ENCODE measurements at regions not wholly inside any gene's neighbourhood (a gene's known extent, or its start where the extent isn't known, plus 50 kb on each side); places are given as distances from the start of the nearest gene placed in this dataset.

DNA sequence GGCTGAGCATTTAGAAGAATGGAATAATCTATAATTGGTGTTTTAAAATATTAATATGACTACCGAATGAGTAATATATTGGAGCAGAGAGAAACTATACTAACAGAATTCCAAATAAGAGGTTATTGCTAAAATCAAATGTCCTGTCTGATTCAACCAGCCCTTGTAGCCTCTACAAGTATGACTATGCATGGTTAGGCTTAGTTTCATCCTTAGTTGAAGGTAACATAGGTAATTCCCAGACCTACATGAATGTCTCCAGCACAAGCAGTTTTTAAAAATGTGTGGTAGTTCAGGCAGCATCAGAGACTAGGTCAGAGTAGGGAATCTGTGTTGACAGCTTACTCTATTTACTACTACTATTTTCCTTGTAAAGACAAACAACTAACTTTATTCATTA lies 51.7 kb upstream of the SLC27A6 start:
- H2AFZ ChIP-seq (ENCODE audit: low read length) = no peak overlapping the region
- no TSS peak for BruUV-seq (replicated peaks)
- no peaks in the 10 kb centered on the region for H4K20me1 ChIP-seq (ENCODE audit: insufficient read depth, low read length)
- H3K4me3 ChIP-seq (ENCODE audit: low read depth, low read length, poor library complexity, severe bottlenecking) = no peak overlapping the region
- ChIA-PET CTCF (ENCODE audit: unreplicated experiment) (no interaction called here), POLR2A (no interaction called here)
- no peaks in the 10 kb centered on the region for H3K79me2 ChIP-seq (ENCODE audit: insufficient read depth, low read depth, low read length)
- H3K4me2 ChIP-seq (ENCODE audit: low read length) = no peak overlapping the region
- no peaks in the 10 kb centered on the region for H3K36me3 ChIP-seq (ENCODE audit: insufficient read depth, low read length)
- no peaks in the 10 kb centered on the region for H3K9me2 ChIP-seq (ENCODE audit: insufficient read depth, low read length)
- intact Hi-C loops (cut with micrococcal nuclease; ENCODE audit: unreplicated experiment) = no loop called here
- H3K4me1 ChIP-seq (ENCODE audit: insufficient read depth, low read length, poor library complexity, severe bottlenecking) = no peaks in the 10 kb centered on the region
- H3K9me3 ChIP-seq (ENCODE audit: low read length) = no peaks in the 10 kb centered on the region
- no peak for DNase-seq (ENCODE audit: low spot score)
- no peak overlapping the region for H3K27ac ChIP-seq (ENCODE audit: low read depth, low read length, poor library complexity, severe bottlenecking)
- TF ChIP-seq, protein P1, sequence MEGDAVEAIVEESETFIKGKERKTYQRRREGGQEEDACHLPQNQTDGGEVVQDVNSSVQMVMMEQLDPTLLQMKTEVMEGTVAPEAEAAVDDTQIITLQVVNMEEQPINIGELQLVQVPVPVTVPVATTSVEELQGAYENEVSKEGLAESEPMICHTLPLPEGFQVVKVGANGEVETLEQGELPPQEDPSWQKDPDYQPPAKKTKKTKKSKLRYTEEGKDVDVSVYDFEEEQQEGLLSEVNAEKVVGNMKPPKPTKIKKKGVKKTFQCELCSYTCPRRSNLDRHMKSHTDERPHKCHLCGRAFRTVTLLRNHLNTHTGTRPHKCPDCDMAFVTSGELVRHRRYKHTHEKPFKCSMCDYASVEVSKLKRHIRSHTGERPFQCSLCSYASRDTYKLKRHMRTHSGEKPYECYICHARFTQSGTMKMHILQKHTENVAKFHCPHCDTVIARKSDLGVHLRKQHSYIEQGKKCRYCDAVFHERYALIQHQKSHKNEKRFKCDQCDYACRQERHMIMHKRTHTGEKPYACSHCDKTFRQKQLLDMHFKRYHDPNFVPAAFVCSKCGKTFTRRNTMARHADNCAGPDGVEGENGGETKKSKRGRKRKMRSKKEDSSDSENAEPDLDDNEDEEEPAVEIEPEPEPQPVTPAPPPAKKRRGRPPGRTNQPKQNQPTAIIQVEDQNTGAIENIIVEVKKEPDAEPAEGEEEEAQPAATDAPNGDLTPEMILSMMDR (conservative IDR thresholded peaks at IDR 0.05; ENCODE audit: low read length) = no peak
- TF ChIP-seq EZH2phosphoT487 (IDR thresholded peaks at IDR 0.05; ENCODE audit: borderline replicate concordance, low read depth, low read length) = no peak
